ENCODE measurements at regions not wholly inside any gene's neighbourhood (a gene's known extent, or its start where the extent isn't known, plus 50 kb on each side); places are given as distances from the start of the nearest gene placed in this dataset.

DNA sequence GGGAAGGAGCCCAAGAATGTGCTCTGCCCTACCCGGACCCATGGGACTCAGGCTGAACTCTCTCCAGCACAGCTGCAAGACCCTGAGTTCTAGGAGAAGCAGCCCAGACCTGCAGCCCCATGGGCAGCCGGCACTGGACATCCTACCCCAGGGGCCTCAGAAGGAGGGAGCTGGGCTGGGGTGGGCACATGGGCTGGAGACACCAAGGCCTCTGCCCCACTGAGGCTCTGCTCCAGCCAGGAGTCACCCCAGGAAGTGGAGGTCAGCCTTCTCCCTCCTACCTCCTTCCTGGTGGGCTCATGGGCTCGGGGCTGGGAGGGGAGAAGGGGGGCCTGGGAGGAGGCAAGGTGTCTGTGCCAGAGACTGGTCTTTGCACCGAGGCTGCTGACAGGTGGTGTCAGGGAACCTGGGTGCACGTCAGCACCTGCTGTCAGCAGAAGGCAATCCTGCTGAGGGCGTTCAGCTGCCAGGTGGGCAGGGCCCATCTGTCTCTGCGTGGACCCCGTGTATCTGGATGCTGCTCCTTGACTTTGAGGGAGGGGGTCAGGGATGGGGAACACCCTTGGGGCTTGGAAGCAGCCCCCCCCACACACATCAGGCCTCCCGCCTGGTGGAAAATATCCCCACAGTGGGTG, 95.2 kb downstream of the PDGFA start:
- no peak for DNase-seq (ENCODE audit: low spot score)

- no peak for DNase-seq (ENCODE audit: low spot score)
Measured at GRCh38 chr7:424961-425793, 94.5 kb downstream of the PDGFA start.

DNA sequence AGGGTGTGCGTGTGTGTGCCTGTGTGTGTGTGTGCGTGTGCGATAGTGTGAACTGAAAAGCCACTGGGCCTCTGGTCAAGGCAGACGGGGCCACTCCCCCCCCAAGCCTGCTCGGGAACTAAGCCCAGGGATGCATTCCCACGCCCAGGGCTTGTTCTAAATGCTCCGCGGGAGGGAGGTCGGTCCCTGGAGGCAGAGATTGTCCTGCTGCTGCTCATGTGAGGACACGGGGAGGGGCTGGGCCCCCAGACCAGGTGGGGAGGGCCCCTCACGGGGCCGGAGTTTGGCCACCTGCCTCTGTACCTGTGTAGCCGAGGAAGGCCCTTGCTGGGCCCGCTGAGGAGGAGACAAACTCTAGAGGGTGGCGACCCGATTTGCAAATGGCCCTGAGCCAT, 93.9 kb downstream of the PDGFA start:
- no peak for DNase-seq (ENCODE audit: low spot score)

DNA sequence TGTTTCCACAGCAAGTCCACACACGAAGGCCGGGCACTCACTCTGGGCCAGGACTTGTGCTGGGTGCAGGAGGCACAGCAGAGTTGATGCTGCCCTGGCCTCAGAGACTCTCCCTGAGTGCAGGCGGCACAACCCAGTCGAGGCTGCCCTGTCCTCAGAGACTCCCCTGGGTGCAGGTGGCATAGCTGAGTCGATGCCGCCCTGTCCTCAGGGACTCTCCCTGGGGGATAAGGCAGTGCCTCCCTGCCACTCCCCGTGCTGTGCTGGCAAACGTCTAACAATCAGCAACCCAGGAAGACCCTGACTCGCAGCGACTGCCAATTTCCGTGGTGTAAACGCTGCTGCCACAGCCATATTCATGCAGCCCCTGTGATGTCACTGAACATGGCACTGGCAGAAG, 93.1 kb downstream of the PDGFA start:
- no peak for DNase-seq (ENCODE audit: low spot score)

DNA sequence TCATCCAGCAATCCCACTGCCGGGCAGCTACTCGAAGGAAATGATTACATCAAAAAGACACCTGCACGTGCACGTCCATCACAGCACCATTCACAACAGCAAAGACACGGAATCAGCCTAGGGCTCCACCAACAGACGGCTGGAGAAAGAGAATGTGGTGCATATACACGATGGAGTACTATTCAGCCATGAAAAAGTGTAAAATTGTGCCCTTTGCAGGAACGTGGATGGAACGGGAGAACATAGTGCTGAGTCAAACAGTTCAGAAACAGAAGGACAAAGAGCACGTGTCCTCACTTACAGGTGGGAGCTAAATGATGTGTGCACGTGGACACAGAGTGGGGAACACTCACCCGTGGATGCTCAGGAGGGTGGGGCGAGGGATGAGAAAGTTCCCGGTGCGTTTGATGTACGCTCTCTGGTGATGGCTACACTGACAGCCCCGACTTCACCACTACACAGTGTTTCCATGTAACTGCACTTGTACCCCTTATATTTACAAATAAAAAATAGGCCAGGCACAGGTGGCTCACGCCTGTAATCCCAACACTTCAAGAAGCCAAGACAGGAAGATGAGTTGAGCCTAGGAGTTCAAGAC, 92.0 kb downstream of the PDGFA start:
- DNase-seq (ENCODE audit: low spot score) = no peak

GRCh38 chr7:428387-428786, 91.3 kb downstream of the PDGFA start:
- DNase-seq (ENCODE audit: low spot score) = no peak

- DNase-seq (ENCODE audit: low spot score) = no peak
Measured at GRCh38 chr7:428927-429827, 90.5 kb downstream of the PDGFA start.

GRCh38 chr7:429828-430180, 89.8 kb downstream of the PDGFA start:
- DNase-seq (ENCODE audit: low spot score) = no peak

DNA sequence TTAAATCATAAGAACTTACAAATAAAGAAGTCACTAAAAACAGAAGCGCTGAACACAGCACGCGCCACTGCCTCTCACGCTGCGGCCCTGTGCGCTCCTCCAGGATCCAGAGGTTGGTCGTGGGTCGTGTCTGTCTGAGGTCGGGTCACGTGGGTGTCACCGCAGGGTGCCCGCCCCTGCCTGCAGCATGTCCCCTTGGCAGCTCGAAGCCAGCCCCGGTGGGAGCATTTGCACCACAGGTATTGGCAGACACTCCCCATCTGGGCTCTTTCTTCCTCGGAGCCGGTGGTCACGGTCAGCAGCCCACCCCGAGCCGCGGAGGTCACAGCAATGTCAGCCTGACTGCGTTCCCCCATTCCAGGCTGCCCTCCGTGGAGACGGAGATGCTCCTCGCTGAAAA, 88.6 kb downstream of the PDGFA start:
- DNase-seq (ENCODE audit: low spot score) = no peak

DNA sequence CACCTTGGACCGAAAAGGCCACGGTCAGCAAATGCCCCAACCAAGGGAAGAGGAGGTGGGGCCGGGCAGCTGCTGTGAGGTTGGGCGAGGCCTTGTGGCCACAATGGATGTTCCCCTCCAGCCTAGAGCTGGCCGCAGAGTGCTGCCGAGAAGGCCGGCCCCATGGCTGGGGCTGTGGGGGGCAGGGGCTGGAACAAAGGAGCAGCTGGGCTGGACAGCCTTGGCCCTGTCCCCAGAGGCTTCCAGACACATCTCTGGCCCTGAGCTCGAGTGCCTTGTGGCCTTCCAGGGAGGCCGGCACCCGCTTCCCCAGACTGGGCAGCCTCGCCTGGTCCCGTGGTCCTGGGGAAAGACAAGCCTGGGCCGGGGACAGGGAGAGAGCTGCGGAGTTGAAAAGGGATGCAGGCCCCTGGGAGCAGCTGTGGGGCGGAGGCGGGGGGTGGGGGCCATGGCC, 88.0 kb downstream of the PDGFA start:
- no peak for DNase-seq (ENCODE audit: low spot score)

GRCh38 chr7:432256-432655, 87.4 kb downstream of the PDGFA start:
- no peak for DNase-seq (ENCODE audit: low spot score)

- no peak for DNase-seq (ENCODE audit: low spot score)
Measured at GRCh38 chr7:432933-433332, 86.7 kb downstream of the PDGFA start.

DNA sequence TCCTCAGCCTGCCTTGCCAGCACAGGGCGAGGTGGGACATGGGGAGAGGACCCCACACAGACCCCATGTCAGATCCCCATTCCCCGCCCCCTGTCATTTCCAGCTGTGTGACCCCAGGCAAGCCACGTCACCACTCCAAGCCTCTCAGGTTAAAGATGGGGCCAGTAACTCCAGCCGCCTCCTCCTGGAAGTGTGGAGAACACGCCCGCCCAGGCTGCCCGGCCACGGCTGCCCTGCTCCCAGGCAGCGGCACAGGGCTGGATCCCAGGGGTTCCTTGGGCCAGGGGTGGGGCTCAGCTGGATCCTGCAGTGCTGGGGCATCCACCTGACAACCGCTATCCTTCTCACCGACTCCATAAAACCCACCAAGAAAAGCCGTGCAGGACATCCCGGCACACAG, 86.1 kb downstream of the PDGFA start:
- no peak for DNase-seq (ENCODE audit: low spot score)

DNA sequence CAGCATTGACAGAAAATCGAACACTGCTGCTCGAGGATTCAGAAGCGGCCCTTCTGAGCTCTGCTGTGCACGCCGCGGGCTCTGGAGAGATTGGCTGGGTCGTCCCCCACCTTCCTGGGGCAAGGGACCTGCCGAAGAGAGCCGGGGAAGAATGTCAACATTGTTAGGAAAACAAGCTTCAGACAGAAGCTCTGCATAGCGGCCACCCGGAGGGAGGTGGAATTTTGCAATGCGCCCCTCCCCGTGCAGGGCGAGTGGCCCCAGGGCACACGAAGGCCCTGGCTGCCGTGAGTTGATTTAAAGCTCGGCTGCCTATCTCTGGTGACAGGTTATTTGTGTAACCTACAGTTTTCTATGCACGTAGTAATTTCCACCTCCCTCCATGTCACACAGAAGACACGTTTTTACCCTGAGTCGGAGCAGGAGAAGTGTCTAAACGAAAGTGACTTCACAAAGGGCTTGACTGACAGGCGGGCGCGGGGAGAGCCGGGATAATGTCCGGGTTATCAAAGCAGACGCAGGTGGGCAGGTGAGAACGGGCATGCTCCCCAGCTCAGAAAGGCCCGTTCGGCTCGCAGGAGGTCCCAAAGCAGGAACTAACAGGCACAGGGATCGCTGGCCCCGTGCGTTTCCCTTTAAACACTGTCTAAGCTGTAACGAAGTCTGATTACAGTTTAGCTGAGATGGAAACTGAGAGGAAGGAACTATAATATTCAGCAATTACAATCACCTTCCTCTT, 84.6 kb downstream of the PDGFA start:
- DNase-seq (ENCODE audit: low spot score) = peak; percentile 95

DNA sequence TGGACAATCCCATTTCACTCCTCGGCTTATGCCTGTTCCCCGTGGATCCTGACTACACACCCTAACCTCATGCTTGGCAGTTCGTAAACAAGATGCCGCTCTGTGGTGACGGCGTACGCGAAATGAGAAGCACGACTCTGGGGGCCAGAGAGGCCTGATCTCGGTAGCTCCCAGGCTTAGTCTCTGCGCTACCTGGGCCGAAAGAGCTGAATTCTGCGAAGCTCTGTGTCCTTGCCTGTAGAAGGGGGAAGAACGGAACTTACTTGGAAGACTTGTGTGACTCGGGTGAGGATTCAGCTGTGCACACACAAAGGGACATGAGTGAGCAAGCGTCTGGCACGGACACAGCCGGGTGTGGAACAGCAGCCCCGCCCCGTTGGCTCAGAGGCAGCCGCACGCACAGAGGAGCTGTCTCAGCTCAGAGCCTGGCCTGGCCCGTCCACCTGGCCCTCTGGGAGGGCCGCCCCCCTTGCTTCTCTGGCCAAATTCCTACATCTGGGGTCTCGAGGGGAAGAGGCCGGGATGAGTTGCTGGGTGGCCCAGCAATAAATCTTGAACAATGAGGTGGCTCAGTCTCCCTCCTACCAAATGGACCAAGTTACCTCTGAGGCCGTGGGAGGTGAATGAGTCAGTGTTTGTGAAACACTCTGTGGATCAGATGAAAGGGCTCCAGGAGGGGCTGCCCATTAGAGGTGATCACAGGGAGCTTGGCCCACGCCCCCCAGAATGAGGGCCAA, 83.8 kb downstream of the PDGFA start:
- DNase-seq (ENCODE audit: low spot score) = no peak

- no peak for DNase-seq (ENCODE audit: low spot score)
Measured at GRCh38 chr7:436367-437128, 83.1 kb downstream of the PDGFA start.

- DNase-seq (ENCODE audit: low spot score) = no peak
Measured at GRCh38 chr7:437329-438251, 82.1 kb downstream of the PDGFA start.

GRCh38 chr7:438361-438760, 81.3 kb downstream of the PDGFA start:
- DNase-seq (ENCODE audit: low spot score) = no peak

- no peak for DNase-seq (ENCODE audit: low spot score)
Measured at GRCh38 chr7:438916-439315, 80.7 kb downstream of the PDGFA start.

Measured in HuH-7.5 (cell line).